ENCODE measurements at regions not wholly inside any gene's neighbourhood (a gene's known extent, or its start where the extent isn't known, plus 50 kb on each side); places are given as distances from the start of the nearest gene placed in this dataset.

GRCh38 chr14:58872061-58872460 is 234.3 kb downstream of the DACT1 start:
- TF ChIP-seq CTCF (IDR thresholded peaks at IDR 0.05) = no peak

- no peak for TF ChIP-seq CTCF (IDR thresholded peaks at IDR 0.05)
These were observed 235.6 kb downstream of the DACT1 start for GRCh38 chr14:58873228-58873953.

- no peak for TF ChIP-seq CTCF (IDR thresholded peaks at IDR 0.05)
These were observed 237.9 kb downstream of the DACT1 start for GRCh38 chr14:58875613-58876012.

GRCh38 chr14:58876608-58877007 is 238.8 kb downstream of the DACT1 start:
- TF ChIP-seq CTCF (IDR thresholded peaks at IDR 0.05) = no peak

- TF ChIP-seq CTCF (IDR thresholded peaks at IDR 0.05) = no peak
These were observed 240.8 kb downstream of the DACT1 start for GRCh38 chr14:58878439-58879139.

- no peak for TF ChIP-seq CTCF (IDR thresholded peaks at IDR 0.05)
These were observed 243.7 kb downstream of the DACT1 start for GRCh38 chr14:58881433-58881832.

- no peak for TF ChIP-seq CTCF (IDR thresholded peaks at IDR 0.05)
These were observed 244.8 kb downstream of the DACT1 start for GRCh38 chr14:58882577-58883018.

Measured in LNCAP (cell line).